Spinal cord (tissue), 9 donors: ENCODE measurements at regions not wholly inside any gene's neighbourhood (a gene's known extent, or its start where the extent isn't known, plus 50 kb on each side); places are given as distances from the start of the nearest gene placed in this dataset.

Experiments
- DNase-seq, 6 donors: peaks; one replicate each; pipeline versions ENCODE4 v3.0.0 to v3.0.0-alpha.2; 2013 to 2015; ENCODE audit warnings: low spot score in 6 of 6, low read depth in 4 of 6
- H3K27ac ChIP-seq: one replicate; pipeline ENCODE4 v1.5.1; 2013; ENCODE audit warnings: low read depth, low read length, control low read depth
- H3K27me3 ChIP-seq: one replicate; pipeline ENCODE4 v1.6.1; 2013; ENCODE audit warnings: low read length; ENCODE audit not compliant: control insufficient read depth, insufficient read depth
- H3K36me3 ChIP-seq: one replicate; pipeline ENCODE4 v1.6.1; 2013; ENCODE audit warnings: low read length; ENCODE audit not compliant: control insufficient read depth, insufficient read depth
- H3K4me1 ChIP-seq: one replicate; pipeline ENCODE4 v1.6.1; 2013; ENCODE audit warnings: low read length; ENCODE audit not compliant: control insufficient read depth, insufficient read depth
- H3K4me3 ChIP-seq: one replicate; pipeline ENCODE4 v1.5.1; 2013; ENCODE audit warnings: low read depth, low read length, control low read depth
- H3K9me3 ChIP-seq: one replicate; pipeline ENCODE4 v1.6.1; 2013; ENCODE audit warnings: low read length; ENCODE audit not compliant: control insufficient read depth, insufficient read depth
- WGBS: methylation state at CpG from one replicate; pipeline ENCODE4 v1.1.5; 2013; ENCODE audit warnings: missing lambda C conversion rate; ENCODE audit not compliant: insufficient coverage; 5-methylcytosine and 5-hydroxymethylcytosine counted together
- donor health status: healthy.

DNA sequence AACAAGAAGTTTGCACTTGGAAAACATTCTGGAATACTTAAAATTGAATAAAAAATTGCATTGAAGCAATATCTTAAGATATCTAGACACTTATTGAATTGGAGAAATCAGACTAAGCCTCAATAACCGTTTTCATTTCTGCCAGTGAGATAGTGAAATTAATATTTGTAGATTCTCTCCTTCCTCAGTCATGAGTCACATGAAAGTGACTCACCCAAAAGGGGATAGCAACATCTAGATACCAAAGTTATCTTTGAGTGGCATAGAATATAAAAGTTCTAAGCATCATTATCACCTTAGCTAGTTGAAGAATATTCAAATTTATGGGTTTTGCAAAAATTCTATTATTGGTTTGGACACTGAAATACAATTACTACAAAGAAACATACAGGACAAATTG lies 614.8 kb upstream of the ZNF717 start:
- Histone ChIP-seq H3K4me3 (no peak overlapping the region), H3K36me3 (no peaks in the 10 kb centered on the region), H3K4me1 (no peaks in the 10 kb centered on the region), H3K27ac (no peak overlapping the region), H3K9me3 (no peaks in the 10 kb centered on the region), H3K27me3 (no peaks in the 10 kb centered on the region)
- DNase-seq: no peak
- no CpG with 5 or more reads among the region's 1 CpG for WGBS

GRCh38 chr3:76402926-76403325 lies 617.6 kb upstream of the ZNF717 start:
- H3K4me3 ChIP-seq: no peak overlapping the region
- WGBS: 20% methylated on average over 1 of the region's 2 CpGs
- H3K36me3 ChIP-seq: no peaks in the 10 kb centered on the region
- DNase-seq: no peak
- no peaks in the 10 kb centered on the region for H3K4me1 ChIP-seq
- H3K27ac ChIP-seq: no peak overlapping the region
- H3K9me3 ChIP-seq: no peaks in the 10 kb centered on the region
- no peaks in the 10 kb centered on the region for H3K27me3 ChIP-seq

GRCh38 chr3:76403556-76403955 lies 618.2 kb upstream of the ZNF717 start:
- H3K27ac ChIP-seq: no peak overlapping the region
- no CpG with 5 or more reads among the region's 2 CpGs for WGBS
- no peaks in the 10 kb centered on the region for H3K9me3 ChIP-seq
- H3K4me3 ChIP-seq: no peak overlapping the region
- no peaks in the 10 kb centered on the region for H3K4me1 ChIP-seq
- no peaks in the 10 kb centered on the region for H3K27me3 ChIP-seq
- no peaks in the 10 kb centered on the region for H3K36me3 ChIP-seq
- no peak for DNase-seq

DNA sequence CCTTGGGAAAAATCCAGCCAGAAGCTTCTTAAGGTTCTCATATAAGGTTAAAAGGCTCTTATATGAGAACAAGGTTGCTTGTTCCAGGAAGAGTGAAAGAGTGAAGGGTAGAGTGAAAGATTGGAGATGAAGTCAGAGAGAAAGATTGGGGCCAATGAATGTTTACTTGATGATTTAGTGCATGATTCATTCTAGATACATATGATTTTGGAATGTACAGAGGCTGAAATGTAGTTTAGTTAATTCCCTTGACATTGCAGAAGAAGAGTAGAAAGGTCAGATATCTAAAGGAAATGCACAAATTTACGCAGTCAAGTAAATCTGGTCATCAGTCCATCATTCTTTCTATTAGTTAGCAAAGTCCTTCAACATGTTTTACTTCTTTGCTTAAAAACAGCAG lies 619.8 kb upstream of the ZNF717 start:
- Histone ChIP-seq H3K27me3 (no peaks in the 10 kb centered on the region), H3K27ac (no peak overlapping the region), H3K9me3 (no peaks in the 10 kb centered on the region), H3K36me3 (no peaks in the 10 kb centered on the region), H3K4me1 (no peaks in the 10 kb centered on the region), H3K4me3 (no peak overlapping the region)
- DNase-seq: no peak
- no CpG with 5 or more reads among the region's 1 CpG for WGBS

DNA sequence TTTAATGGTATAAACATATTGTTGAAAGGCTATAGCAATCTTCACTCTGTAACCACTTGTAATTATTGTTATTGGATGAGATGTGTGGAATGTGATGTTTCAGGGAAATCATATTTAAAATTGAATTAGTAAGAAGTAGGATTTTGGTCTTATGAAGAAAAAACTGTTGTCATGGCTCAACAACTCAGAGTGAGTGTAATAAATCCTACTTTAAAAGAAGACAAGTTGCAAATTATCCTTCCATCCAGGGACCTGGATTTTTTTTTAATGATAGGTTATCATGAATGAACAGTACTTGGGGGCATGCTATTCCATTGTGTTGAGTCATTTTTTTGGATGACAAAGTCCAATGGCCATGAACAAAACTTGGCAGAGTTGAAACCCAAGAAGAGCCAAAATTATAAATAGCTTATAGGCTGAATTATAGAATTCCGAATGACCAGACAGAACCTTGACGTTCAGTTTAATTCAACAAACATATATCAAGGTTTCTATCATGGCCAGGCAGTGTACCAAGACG lies 625.5 kb upstream of the ZNF717 start:
- Histone ChIP-seq H3K27ac (no peak overlapping the region), H3K27me3 (no peaks in the 10 kb centered on the region), H3K36me3 (no peaks in the 10 kb centered on the region), H3K4me3 (no peak overlapping the region), H3K4me1 (no peaks in the 10 kb centered on the region), H3K9me3 (no peaks in the 10 kb centered on the region)
- WGBS: no CpG with 5 or more reads among the region's 3 CpGs
- no peak for DNase-seq

GRCh38 chr3:76415384-76415783 lies 624.5 kb upstream of the ROBO2 start:
- no peaks in the 10 kb centered on the region for H3K36me3 ChIP-seq
- H3K4me3 ChIP-seq: no peak overlapping the region
- no peak for DNase-seq
- H3K9me3 ChIP-seq: no peaks in the 10 kb centered on the region
- WGBS: no CpG with 5 or more reads among the region's 2 CpGs
- H3K4me1 ChIP-seq: no peaks in the 10 kb centered on the region
- no peak overlapping the region for H3K27ac ChIP-seq
- H3K27me3 ChIP-seq: no peaks in the 10 kb centered on the region

GRCh38 chr3:76429581-76430177 lies 610.2 kb upstream of the ROBO2 start:
- 100% methylated on average over 1 of the region's 2 CpGs for WGBS
- Histone ChIP-seq H3K36me3 (no peaks in the 10 kb centered on the region), H3K9me3 (no peaks in the 10 kb centered on the region), H3K27ac (no peak overlapping the region), H3K4me3 (no peak overlapping the region), H3K4me1 (no peaks in the 10 kb centered on the region), H3K27me3 (no peaks in the 10 kb centered on the region)
- no peak for DNase-seq

GRCh38 chr3:76432396-76432795 lies 607.5 kb upstream of the ROBO2 start:
- Histone ChIP-seq H3K27ac (no peak overlapping the region), H3K27me3 (no peaks in the 10 kb centered on the region), H3K4me1 (no peaks in the 10 kb centered on the region), H3K4me3 (no peak overlapping the region), H3K36me3 (no peaks in the 10 kb centered on the region), H3K9me3 (no peaks in the 10 kb centered on the region)
- WGBS: 50% methylated on average over 1 of the region's 4 CpGs
- no peak for DNase-seq

GRCh38 chr3:76436894-76437293 lies 603.0 kb upstream of the ROBO2 start:
- no peak for DNase-seq
- no CpG with 5 or more reads among the region's 3 CpGs for WGBS
- Histone ChIP-seq H3K4me1 (no peaks in the 10 kb centered on the region), H3K9me3 (no peaks in the 10 kb centered on the region), H3K27me3 (no peaks in the 10 kb centered on the region), H3K4me3 (no peak overlapping the region), H3K36me3 (no peaks in the 10 kb centered on the region), H3K27ac (no peak overlapping the region)

- no peak overlapping the region for H3K4me3 ChIP-seq
- H3K4me1 ChIP-seq: no peaks in the 10 kb centered on the region
- no peak for DNase-seq
- no peaks in the 10 kb centered on the region for H3K9me3 ChIP-seq
- WGBS: 57% methylated on average over 1 of the region's 2 CpGs
- H3K27me3 ChIP-seq: no peaks in the 10 kb centered on the region
- no peaks in the 10 kb centered on the region for H3K36me3 ChIP-seq
- H3K27ac ChIP-seq: no peak overlapping the region
These were observed 600.9 kb upstream of the ROBO2 start for GRCh38 chr3:76438971-76439370.
